Iris pigment epithelial cell (primary cell): ENCODE measurements at regions not wholly inside any gene's neighbourhood (a gene's known extent, or its start where the extent isn't known, plus 50 kb on each side); places are given as distances from the start of the nearest gene placed in this dataset.
A peak's percentile ranks its signal among the peaks of the same experiment; 100 is the strongest.
"Not testable (repeated sequence)": the region's sequence is repeated elsewhere in the genome, so short reads cannot be mapped to it uniquely, and the experiment has no call there.

ENCODE experiments used
- DNase-seq: peaks from one replicate; pipeline ENCODE4 v3.0.0-alpha.2; 2011; ENCODE audit warnings: low read depth

DNA sequence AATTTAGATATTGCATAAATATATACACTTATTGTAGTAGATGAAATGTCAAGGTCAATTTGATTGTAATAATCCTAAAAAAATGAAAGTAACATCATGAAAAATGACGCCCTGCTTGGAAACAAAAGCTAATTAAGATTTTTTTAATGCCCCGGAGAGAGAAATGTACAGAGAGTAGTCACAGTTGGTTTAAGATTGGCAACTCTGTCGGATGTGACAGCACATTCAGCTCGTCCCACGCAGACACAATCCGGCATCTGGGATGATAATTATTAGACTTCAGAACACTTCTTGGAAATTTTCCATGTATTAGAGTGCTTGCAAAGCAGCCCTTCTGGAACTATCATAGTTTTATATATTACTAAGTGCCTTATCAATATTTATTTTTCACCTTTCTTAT, 478.0 kb downstream of the PDHA2 start:
- no peak for DNase-seq

- DNase-seq, result peak; percentile 1
Measured at GRCh38 chr4:96326846-96327245, 487.0 kb downstream of the PDHA2 start.

- DNase-seq, result peak; percentile 1
Measured at GRCh38 chr4:96342196-96342595, 502.3 kb downstream of the PDHA2 start.

- no peak for DNase-seq
Measured at GRCh38 chr4:96342790-96343455, 503.0 kb downstream of the PDHA2 start.

GRCh38 chr4:96343836-96344235, 503.9 kb downstream of the PDHA2 start:
- DNase-seq, result no peak

DNA sequence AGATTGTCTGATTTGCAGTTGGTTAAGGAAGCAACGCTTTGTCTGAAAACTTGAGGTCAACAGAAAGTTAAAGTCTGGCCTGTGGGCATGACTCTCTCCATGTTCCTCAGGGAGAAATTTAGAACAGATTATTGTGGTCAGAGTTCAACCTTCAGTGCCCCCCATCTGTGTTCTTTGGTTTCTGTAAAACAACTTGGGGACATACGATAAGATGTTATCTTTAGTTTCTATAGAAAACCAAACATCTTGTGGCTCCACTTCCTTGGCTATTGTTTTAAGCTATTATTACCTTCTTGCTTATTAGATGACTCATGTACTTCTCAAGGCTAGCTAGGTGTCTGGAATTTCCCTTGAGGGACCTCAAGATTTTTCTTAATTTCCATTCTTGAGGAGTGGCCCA, 507.7 kb downstream of the PDHA2 start:
- peak; percentile 1 for DNase-seq

DNA sequence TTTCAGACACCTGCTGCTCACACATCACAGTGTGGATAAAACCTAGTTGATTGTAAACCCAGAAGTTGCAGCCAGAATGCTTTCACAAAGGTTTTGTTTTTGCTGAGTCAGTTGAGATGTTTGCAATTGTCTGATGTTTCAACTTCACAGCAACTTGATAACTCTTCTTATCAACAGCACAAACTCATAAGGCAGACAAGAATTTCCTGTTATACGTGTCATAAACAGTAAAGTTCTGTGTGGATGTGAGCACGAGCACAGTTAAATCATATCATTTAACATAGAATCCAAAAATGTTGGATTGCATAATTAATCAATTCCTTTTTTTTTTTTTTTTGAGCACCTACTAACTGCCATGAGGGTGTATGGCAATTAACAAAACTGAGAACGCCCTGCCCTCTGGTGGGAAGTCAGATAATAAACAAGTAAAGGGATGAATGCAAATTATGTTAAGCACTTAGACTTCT, 512.2 kb downstream of the PDHA2 start:
- peak; percentile 14 for DNase-seq

DNA sequence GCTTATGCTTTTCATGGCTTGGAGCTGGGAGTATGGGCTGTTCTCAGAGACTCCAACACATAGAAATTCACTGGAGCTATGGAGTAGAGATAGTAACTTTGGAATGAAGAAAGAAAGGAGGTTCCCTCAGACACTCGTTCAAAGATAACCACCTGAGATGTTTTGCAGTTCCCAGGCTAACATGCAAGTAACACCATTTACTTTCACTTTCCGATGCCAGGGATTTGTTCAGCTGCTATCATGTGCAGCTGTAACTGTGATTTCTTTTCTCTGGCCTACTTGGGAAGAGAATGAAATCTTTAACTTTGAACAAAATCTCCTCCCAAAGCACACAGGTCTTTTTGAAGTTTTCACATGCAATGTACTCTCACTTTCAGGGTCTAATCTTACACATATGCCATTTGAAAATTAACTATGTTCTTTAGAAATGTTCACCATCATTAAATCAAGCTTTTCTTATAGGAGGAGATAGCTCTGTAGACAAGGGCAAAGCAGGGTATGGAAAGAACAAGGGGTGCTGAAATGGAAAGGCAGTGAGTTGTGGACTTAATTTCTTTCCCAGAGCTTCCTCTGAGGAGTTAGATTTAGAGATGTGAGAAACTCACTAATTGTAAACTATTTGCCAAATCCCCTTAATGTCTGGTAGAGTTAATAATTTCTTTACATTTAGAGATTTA, 514.3 kb downstream of the PDHA2 start:
- DNase-seq, result peak; percentile 9

GRCh38 chr4:96355414-96355813, 515.5 kb downstream of the PDHA2 start:
- no peak for DNase-seq

DNA sequence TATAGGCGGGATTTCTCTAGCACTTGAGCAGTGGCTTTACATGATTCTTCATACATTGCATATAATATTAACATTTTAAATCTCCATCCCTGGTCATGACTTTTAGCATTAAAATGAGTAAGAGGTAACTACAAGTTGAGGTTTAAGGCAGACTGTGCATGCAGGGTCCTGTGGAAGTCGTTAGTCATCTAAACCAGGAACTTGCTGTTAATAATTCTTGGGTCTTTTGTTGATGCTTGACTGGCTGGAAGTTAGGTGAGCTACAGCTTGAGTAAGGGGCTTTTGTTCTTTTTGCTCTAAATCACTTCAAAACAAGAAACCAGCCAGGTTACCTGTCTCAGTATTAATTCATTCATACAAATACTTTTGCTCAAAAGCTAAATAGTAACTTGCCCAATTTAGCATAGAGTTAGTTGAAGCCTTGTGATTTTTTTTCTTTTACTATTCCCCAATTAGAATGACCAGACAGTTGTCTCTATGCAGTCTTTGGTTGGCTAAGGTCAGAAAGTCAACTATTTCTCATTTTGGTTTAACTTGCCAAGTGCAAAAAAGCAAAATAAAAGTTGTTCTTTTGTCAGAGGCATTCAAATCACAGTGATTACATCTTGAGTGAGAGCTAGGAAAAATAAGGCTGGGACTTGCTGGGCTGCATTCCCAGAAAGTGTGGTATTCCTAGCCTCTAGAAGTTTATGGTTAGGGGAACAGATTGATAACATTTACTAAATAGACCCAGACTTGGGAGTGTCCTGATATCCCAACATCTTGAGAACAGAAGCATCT, 516.9 kb downstream of the PDHA2 start:
- peak; percentile 3 for DNase-seq

DNA sequence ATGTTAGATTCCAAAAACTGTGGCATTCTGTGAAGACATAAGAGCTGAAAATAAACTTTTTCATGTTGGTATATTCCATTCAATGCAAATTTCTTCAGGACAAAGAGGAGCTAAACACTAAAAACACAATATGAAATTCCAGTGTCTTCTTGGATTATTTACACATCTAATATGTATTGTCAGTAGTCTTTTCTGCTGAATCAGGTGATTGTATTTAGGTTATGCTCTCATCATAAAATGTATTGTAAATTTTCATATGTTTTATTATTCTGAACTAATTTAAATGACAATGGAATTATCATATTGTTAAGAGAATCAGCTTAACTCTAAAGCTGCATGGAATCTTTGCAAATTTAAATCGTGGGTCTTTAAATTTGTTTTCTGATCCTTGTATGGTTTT, 526.7 kb downstream of the PDHA2 start:
- no peak for DNase-seq

- DNase-seq, result no peak
Measured at GRCh38 chr4:96375367-96375766, 535.5 kb downstream of the PDHA2 start.

DNA sequence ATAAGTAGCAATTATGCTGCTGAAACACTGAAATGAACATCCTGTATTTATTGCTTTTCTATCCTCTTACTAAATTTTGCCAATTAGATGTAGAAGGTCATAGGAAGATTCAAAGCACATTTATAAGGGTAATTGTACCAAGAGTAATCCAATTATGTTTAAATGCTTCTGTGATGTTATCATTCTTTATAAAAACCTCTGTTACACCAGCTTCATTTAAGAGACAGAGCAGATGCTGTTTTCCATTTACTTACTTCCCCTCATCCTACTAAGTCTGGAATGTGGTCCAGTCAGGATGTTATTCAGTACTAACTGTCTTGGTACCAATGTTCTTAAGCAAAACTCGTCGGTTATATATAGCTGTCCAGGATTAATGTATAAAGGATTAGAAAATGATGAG, 539.6 kb downstream of the PDHA2 start:
- DNase-seq, result no peak

GRCh38 chr4:96380106-96380505, 540.2 kb downstream of the PDHA2 start:
- DNase-seq, result no peak

GRCh38 chr4:96383349-96383748, 543.5 kb downstream of the PDHA2 start:
- DNase-seq, result no peak

- DNase-seq, result no peak
Measured at GRCh38 chr4:96389770-96390169, 549.9 kb downstream of the PDHA2 start.

DNA sequence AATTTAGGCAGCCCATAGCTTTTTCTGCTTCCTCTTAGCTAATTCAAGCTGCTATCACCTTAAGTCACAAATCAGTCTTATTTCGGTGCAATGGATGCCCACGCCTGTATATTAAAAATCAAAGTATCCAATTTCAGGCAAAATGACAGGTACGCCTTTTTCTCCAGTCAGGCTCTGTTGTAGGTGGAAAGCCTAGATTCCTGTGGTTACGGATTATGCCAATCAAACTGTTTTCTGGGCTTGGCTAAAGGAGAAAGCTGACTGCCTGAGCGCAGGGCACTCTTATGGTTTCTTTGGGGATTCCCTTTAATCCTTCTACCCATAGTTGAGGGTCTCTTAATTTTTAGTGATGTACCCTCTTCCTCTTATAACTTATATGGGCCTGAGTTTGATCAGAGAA, 550.5 kb downstream of the PDHA2 start:
- DNase-seq, result no peak

- DNase-seq, result no peak
Measured at GRCh38 chr4:96395747-96396146, 555.9 kb downstream of the PDHA2 start.

GRCh38 chr4:96406742-96407141, 566.8 kb downstream of the PDHA2 start:
- no peak for DNase-seq

DNA sequence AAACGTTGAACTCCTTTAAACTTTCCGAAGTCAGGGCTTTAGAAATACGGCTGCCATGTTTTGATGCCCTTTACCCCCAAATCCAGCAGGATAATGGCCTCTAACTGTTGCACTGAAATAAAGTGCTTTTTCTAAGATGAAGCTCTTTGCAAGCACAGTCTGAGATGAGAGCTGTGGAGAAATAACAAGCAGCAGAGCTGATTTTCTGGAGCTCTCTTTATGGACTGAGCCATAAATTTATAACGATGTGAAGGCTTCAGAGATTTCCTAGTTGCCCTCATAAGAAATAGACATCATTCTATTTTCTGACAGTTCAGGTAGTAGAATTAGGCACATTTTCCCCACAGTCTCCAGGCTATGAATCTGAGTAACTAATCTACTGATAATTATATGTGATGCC, 567.3 kb downstream of the PDHA2 start:
- no peak for DNase-seq

DNA sequence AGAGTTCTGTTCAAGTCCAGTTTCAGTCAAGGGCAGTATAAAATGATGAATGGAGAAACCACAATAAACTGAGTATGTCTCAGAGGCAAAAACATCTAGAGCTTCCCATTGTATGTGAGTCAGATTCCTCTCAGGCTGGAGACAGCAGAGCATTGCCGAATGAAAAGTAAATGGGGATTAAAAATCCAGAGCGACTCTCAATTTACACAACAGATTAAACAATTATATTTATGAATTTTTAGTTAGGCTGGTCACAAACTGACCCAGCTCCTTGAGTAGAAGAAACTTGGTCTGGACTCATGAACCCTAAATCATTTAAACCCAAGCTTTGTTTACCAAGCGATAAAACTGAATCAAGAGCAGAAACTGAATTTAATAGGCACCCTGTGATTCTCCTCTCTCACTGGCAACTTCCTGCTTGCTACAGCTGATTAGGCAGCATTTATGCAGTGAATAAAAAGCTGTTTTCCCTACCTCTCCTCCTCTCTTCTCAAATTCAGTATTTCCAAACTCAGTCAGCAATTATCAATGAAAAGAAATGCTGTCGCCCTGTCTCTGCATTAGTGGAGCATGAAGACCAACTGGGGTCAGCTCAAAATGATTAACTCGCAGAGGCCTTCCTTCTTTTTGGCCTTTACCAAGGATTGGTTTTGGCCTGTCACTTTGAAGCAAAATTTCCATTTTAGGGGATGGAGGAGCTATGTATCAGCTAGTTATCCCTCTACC, 568.0 kb downstream of the PDHA2 start:
- peak; percentile 25 for DNase-seq

GRCh38 chr4:96414853-96415252, 575.0 kb downstream of the PDHA2 start:
- DNase-seq, result not testable (repeated sequence)
